GM18505 (cell line): ENCODE measurements at regions not wholly inside any gene's neighbourhood (a gene's known extent, or its start where the extent isn't known, plus 50 kb on each side); places are given as distances from the start of the nearest gene placed in this dataset.
"Not testable (repeated sequence)": the region's sequence is repeated elsewhere in the genome, so short reads cannot be mapped to it uniquely, and the experiment has no call there.

Experiments
- ATAC-seq: cut with Tn5 transposase; IDR thresholded peaks from one replicate; pipeline ENCODE4 v1.9.1; 2021; ENCODE audit not compliant: unreplicated experiment
- POLR2A ChIP-seq: IDR thresholded peaks from 4 replicates; pipeline ENCODE4 v1.6.1; 2011; ENCODE audit warnings: borderline replicate concordance; ENCODE audit not compliant: insufficient read depth, insufficient read length; ENCODE audit errors: extremely low read depth

DNA sequence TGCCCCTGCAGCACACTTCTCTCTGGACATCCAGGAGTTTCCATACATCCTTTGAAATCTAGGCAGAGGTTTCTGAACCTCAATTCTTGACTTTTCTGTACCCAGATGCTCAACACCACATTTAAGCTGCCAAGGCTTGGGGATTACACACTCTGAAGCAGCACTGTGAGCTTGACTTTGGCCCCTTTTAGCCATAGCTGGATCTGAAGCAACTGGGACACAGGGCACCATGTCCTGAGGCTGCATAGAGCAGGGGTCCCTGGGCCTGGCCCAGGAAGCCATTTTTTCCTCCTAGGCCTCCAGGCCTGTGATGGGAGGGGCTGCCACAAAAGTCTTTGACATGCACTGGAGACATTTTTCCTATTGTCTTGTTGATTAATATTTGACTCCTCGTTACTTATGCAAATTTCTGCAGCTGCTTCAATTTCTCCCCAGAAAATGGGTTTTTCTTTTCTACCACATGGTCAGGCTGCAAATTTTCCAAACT, 694.0 kb downstream of the DIPK2A start:
- ATAC-seq: no peak
- no peak for TF ChIP-seq POLR2A

DNA sequence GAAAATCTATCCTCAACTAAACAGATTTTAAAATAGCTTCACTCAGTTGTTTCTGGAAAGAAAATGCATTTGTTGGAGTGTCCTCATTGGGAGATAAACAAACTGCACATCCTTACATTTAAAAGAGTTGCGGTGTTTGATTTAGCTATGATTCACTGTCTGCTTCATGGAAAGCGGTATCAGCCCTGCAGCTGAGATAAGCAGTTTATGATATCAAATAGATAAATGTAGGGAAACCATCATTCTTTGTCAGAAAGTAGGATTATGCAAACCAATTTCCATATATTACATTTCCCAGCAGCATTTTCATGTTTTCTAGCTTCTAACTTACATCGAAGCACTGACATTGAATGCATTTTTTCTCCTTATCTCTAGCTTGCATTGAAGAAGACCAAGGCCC, 698.9 kb downstream of the DIPK2A start:
- TF ChIP-seq POLR2A: no peak
- no peak for ATAC-seq

DNA sequence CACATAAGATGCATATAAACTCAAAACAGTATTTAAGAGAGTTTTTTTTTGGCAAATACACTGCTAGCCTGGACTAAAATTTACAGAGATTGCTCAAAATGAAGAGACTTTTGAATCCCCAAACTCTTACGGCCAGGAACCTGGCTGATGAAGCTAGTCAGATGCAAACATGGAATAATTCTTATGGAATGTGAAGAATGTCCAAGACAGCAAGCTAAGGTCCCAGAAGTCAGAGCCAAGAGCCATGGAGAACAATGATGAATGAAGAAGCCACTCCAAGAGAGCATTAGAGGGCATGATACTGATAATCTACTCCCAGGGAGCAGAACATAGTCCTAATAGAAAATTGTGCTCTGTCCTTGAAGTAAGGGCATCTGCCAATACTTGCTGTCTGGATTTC, 705.5 kb downstream of the DIPK2A start:
- ATAC-seq: no peak
- TF ChIP-seq POLR2A: no peak

DNA sequence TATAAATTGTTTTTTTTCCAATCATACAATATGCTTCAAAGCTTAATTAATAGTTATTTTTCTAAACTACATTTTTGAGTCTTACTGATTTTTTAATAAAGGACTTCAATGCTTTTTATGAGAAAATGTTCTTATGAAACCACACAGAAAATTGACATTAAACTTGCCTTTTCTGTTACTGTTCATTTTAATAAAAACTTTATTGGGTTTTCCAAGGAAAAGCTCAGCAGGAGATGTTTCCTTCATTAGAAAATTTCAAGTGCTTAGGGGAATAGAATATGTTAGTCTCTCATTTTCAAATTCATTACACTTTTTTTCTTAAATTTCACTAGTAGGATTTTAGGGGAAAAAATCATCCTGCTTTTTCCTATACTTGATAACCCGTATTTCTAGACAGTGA, 711.4 kb downstream of the DIPK2A start:
- no peak for ATAC-seq
- no peak for TF ChIP-seq POLR2A

DNA sequence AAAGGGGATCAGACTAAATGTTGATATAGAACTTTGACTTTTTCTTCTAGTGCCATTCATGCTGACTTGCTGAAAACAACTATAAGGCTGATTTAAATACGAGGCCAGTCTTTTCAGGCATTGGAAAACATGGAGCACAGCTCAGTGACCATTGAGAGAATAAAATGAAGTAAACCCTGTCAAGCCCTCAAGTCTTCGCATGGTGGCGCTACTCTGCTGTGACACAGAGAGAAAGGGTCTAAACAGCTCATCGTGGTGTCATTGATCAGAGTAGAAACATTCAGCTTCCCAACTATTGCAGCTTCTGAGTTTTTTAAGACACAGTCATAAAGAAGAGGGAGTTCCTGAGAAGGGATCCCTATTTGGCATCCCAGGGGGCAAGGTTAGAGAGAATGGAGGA, 716.2 kb downstream of the DIPK2A start:
- no peak for ATAC-seq
- TF ChIP-seq POLR2A: no peak

DNA sequence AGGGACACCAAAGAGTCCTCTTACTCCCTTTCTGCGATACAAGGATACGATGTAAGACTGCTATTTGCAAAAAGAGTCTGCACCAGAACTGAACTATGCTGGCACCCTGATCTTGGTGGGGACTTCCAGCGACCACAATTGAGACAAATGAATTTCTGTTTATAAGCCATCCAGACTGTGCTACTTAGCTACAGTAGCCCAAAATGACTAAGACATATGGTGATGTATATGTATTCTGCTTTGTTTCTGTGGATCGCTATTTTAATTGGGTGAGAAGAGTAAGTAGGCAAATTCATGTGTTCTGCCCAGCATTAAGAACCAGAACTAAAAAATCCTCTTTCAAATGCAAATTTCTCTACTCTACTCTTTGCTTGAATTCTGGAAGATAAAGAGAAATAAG, 720.9 kb downstream of the DIPK2A start:
- no peak for TF ChIP-seq POLR2A
- ATAC-seq: no peak

DNA sequence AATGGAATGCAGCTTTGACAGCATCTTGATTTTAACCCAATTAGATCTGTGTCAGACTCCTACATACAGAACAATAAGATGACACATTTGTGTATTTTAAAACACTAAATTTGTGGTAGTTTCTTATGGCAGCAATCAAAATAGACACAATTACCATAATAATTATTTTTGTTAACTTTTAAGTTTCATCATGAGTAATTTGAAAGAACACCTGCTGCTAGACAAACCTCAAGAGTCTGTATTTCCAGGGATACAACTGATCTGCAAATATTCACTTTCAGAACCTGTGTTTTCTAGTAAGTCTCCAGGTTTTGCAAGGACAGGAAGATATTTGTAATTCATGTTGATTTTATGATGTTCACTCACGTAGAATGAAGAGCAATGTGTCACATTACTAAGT, 736.8 kb downstream of the DIPK2A start:
- no peak for TF ChIP-seq POLR2A
- ATAC-seq: no peak

DNA sequence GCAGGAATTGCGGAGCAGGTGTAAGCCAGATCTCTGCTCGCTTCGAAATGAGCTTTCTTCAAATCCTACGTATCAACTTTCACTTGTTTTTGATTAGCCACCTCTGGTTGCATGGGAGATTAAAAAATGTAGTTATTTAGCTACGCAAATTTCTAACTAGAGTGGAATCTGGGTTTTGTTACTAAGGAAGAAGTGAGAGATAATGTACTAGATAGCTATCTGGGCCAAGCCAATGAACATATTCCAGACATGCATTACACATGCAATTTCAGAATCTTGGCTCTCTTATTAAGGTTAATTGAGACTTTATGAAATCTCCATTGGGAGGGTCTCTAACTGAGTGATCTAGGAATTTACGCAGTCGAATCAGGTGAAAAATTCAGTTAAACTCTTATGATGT, 765.7 kb downstream of the DIPK2A start:
- ATAC-seq: no peak
- no peak for TF ChIP-seq POLR2A

DNA sequence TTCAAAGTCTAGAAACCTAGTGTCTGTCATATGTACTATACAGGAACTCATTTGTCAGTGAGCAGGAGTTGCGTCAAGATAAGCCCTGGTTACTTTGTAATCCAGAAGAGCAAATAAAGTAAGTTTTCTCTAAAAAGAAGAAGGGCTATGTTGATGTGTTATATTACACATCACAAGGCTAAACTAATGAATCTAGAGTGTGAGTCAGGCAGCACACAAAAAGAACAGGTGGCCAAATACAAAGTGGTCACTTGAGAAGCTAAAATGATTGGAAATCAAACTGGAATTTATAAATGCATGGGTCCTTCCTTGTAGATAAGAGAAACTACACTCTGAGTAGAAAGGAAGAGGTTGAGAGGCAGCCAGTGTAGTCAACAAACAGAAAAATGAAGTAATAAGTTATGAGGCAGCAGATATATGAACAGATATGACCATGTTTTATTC, 771.6 kb downstream of the DIPK2A start:
- TF ChIP-seq POLR2A: no peak
- ATAC-seq: no peak

DNA sequence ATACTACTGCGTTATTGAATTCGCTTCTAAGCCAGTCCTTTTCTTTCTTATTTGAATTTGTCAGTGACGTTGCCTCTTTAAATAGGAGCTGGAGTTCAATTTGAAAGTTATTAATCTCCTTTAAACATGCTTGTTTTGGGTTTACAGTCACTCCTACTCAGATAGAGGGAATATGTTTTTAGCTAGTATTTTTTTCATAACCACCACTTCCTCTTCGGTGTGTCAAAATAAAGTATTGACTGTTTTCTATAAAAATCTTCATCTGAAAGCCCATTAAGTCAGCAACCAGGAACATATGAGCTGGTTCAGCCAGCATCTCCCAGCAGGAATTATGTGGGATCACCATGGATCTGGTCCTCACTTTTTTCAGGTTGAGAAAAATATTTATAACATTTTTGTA, 772.9 kb downstream of the DIPK2A start:
- ATAC-seq: no peak
- no peak for TF ChIP-seq POLR2A

DNA sequence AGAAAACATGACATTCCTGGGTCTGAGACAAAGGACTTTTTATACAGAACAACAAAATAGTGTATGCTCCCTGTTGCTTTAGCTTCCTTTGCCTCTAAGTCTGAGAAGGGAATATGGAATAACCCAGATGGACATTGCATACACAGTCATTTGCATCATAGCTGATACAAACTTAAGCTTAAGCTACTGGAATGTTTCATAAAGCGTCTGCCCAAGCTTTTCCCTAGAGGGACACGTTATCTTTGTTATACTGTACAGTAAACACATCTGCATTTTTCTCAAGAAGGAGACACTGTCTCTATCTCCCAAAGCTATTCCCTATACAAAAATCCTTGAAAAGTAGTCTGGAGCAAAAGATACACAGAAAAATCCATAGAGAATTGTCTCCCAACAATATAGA, 775.0 kb downstream of the DIPK2A start:
- ATAC-seq: no peak
- no peak for TF ChIP-seq POLR2A

DNA sequence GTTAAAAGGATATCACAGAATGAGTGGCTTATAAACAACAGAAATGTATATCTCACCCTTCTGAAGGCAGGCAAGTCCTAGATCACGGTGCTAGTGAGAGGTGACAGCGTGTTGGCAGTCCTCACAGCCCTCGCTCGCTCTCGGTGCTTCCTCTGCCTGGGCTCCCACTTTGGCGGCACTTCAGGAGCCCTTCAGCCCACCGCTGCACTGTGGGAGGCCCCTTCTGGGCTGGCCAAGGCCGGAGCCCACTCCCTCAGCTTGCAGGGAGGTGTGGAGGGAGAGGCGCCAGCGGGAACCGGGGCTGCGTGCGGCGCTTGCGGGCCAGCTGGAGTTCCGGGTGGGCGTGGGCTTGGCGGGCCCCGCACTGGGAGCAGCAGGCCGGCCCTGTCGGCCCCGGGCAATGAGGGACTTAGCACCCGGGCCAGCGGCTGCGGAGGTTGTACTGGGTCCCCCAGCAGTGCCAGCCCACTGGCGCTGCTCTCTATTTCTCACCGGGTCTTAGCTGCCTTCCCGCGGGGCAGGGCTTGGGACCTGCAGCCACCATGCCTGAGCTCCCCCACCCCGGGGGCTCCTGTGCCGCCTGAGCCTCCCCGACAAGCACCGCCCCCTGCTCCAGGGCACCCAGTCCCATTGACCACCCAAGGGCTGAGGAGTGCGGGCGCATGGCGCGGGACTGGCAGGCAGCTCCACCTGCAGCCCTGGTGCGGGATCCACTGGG, 778.1 kb downstream of the DIPK2A start:
- ATAC-seq: not testable (repeated sequence)

DNA sequence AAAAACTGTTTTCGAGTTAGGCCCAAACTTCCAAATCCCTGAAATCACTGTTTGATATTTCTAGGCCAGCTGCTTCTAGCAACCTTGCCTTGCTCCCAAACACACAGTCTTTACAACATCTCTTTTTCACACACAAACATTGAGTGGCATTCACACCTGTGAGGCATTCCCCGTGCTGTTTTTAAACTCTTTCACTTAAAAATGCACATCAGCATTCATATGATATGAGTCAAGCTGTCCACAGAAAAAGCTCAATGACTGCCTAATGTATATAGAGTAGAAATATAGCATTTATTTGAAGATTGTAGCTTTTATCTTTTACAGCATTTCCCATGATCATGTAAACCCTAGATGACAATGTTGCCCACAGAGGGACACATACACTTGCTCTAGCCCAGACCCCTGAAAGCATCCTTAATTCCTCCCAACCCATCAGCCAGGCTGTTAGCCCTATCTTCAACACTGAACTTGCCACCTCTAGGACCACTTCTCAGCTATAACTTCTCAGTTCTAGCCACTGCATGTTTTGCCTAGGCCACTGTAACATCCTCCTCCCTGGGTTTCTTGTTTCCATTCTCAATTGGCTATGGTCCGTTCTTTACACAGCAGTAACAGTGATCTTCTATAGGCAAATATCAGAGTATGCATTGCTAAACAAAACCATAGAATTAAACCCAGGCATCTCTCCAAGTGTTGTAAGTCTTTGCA, 782.6 kb downstream of the DIPK2A start:
- no peak for TF ChIP-seq POLR2A
- ATAC-seq: no peak

DNA sequence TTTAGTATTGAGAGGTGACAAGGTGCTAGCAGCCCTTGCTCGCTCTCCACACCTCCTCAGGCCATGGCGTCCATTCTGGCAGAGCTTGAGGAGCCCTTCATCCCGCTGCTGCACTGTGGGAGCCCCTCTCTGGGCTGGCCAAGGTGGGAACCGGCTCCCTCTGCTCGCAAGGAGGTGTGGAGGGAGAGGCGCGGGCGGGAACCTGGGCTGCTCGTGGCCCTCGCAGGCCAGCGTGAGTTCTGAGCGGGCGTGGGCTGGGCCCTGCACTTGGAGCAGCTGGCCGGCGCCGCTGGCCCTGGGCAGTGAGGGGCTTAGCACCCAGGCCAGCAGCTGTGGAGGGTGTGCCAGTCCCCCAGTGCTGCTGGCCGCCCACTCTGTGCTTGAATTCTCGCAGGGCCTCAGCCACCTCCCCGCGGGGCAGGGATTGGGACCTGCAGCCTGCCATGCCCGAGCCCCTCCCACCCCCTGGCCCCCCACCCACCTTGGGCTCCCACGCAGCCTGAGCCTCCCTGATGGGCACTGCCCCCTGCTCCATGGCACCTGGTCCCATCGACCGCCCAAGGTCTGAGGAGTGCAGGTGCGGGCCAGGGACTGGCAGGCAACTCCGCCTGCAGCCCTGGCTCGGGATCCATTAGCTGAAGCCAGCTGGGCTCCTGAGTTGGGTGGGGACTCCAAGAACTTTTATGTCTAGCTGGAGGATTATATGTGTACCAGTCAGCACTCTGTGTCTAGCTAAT, 785.2 kb downstream of the DIPK2A start:
- ATAC-seq: no peak
- TF ChIP-seq POLR2A: no peak
